HG02678 (cell line): ENCODE measurements at regions not wholly inside any gene's neighbourhood (a gene's known extent, or its start where the extent isn't known, plus 50 kb on each side); places are given as distances from the start of the nearest gene placed in this dataset.
A peak's percentile ranks its signal among the peaks of the same experiment; 100 is the strongest.
"Not testable (repeated sequence)": the region's sequence is repeated elsewhere in the genome, so short reads cannot be mapped to it uniquely, and the experiment has no call there.

Source experiments
- ATAC-seq: cut with Tn5 transposase; IDR thresholded peaks from one replicate; pipeline ENCODE4 v1.9.1; 2021; ENCODE audit warnings: mild to moderate bottlenecking, moderate library complexity; ENCODE audit not compliant: unreplicated experiment

GRCh38 chr1:206311611-206312273, 108.4 kb downstream of the SRGAP2 start:
- not testable (repeated sequence) for ATAC-seq

GRCh38 chr1:206312274-206312665, 108.9 kb downstream of the SRGAP2 start:
- not testable (repeated sequence) for ATAC-seq

GRCh38 chr1:206314951-206315636, 111.8 kb downstream of the SRGAP2 start:
- not testable (repeated sequence) for ATAC-seq

- not testable (repeated sequence) for ATAC-seq
Observed at GRCh38 chr1:206316901-206317300, 113.6 kb downstream of the SRGAP2 start.

GRCh38 chr1:206317878-206318514, 114.7 kb downstream of the SRGAP2 start:
- ATAC-seq, result not testable (repeated sequence)

GRCh38 chr1:206320227-206320626, 116.9 kb downstream of the SRGAP2 start:
- ATAC-seq, result not testable (repeated sequence)

GRCh38 chr1:206326159-206326939, 123.0 kb downstream of the SRGAP2 start:
- not testable (repeated sequence) for ATAC-seq

GRCh38 chr1:206331597-206331996, 128.3 kb downstream of the SRGAP2 start:
- ATAC-seq, result not testable (repeated sequence)

- not testable (repeated sequence) for ATAC-seq
Observed at GRCh38 chr1:206333316-206333715, 130.0 kb downstream of the SRGAP2 start.

- ATAC-seq, result not testable (repeated sequence)
Observed at GRCh38 chr1:206333897-206334296, 130.6 kb downstream of the SRGAP2 start.

- ATAC-seq, result not testable (repeated sequence)
Observed at GRCh38 chr1:206334481-206334880, 131.1 kb downstream of the SRGAP2 start.

- not testable (repeated sequence) for ATAC-seq
Observed at GRCh38 chr1:206335162-206335561, 131.8 kb downstream of the SRGAP2 start.

- not testable (repeated sequence) for ATAC-seq
Observed at GRCh38 chr1:206335875-206336846, 132.8 kb downstream of the SRGAP2 start.

- not testable (repeated sequence) for ATAC-seq
Observed at GRCh38 chr1:206337024-206337423, 133.3 kb upstream of the IKBKE start.

GRCh38 chr1:206350493-206351275, 119.6 kb upstream of the IKBKE start:
- not testable (repeated sequence) for ATAC-seq

GRCh38 chr1:206351276-206352052, 118.8 kb upstream of the IKBKE start:
- ATAC-seq, result not testable (repeated sequence)

- ATAC-seq, result not testable (repeated sequence)
Observed at GRCh38 chr1:206356310-206356709, 114.0 kb upstream of the IKBKE start.

GRCh38 chr1:206357962-206358361, 112.3 kb upstream of the IKBKE start:
- ATAC-seq, result peak; percentile 45
